RPMI8226 (cell line): ENCODE measurements at regions not wholly inside any gene's neighbourhood (a gene's known extent, or its start where the extent isn't known, plus 50 kb on each side); places are given as distances from the start of the nearest gene placed in this dataset.

Source experiments
- DNase-seq: peaks from one replicate; pipeline ENCODE4 v3.0.0-alpha.2; 2015

DNA sequence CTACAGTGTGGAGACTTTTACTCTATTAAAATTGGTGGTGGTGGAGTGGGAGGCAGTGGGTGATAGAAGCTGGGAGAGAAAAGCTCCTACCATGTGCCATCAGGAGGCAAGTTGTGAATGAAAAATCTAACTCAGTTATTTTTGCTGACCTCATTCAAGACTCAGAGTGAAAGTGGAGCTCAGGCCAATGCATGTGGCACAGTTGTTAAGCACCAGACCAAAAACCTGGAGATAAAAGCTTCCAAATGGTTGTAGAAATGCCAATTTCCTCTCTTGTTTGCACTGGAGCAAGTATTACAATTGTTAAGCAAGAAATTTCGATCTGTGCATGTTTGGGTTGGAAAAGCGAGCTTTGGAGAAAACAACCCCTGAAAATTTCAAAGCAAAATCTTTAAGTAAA, 81.5 kb upstream of the PRICKLE2 start:
- no peak for DNase-seq

DNA sequence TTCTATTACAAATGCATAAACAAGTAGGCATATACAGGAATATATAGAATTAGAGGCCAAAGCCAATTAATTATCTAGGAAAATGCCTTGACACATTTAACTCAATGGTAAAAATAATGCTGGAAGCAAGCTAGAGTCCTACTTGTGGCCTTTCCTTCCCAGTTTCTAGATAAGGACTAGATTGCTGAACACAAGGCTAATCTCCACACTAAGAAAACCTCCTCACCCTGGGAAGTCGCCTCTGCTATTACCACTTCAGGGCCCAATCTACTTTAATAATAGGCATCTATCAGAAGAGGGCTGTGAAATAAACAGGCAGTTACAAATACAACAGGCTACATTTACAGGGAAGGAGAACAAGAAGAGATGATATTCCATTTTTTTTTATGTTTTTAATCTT, 80.5 kb upstream of the PRICKLE2 start:
- DNase-seq = no peak

DNA sequence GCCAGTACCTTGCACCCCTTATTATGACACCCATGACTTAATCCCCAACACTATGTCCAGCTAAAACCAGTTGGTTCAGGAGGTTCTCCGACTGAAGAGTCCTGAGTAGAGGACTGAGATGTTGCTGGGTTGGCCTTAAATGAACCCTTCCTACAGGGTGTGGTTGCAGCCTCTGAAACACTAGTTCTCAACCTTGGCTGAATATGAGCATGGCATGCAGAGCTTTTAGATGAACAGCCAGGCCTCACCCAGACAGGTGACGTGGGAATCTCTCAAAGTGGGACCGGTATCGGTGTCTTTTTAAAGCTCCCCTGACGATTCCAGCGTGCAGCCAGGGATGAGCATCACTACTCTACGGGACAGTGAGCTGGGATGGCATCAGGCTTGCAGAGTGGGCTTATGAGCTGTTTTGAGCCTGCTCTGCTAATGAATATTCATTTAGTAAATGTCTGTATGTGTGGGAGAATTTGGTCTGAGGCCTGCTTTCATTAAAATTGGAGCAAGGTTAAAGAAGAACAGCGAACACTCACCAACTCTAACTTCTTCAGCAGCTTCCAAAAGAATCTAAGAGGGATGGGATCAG, 79.7 kb upstream of the PRICKLE2 start:
- DNase-seq = no peak

DNA sequence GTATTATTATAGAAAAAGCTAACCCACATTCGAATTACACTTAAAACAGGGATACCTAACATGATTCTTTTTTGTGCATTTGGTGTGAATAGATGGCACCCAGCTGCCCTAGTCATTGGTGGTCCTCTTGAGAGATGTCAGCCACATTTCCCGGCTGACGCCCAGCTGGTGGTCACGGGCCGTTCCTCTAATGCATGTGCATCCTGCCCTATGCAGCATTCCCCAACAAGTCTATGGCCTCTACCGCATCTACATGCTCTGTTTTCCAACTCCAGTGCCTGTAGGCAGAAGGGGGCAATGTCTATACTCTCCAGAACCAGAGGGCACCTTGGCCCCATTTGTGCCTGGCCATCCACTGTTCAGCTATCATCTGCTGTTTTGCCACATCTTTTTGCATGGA, 78.6 kb upstream of the PRICKLE2 start:
- DNase-seq = no peak

DNA sequence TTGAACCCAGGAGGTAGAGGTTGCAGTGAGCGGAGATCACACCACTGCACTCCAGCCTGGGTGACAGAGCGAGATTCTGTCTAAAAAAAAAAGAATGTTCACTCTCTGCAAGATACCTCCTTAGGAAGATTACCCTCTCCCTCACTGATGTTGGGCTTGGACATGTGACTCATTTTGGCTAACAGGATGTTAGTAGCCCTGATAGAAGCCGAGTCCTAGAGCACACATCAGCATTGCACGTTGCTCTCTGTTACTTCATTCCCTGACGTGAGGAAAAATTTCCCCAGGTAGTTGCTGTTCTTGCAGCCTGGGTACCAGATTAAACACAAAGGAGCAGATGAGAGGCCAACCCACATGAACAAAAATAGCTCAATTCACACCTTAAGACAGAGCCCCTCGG, 78.1 kb upstream of the PRICKLE2 start:
- no peak for DNase-seq

DNA sequence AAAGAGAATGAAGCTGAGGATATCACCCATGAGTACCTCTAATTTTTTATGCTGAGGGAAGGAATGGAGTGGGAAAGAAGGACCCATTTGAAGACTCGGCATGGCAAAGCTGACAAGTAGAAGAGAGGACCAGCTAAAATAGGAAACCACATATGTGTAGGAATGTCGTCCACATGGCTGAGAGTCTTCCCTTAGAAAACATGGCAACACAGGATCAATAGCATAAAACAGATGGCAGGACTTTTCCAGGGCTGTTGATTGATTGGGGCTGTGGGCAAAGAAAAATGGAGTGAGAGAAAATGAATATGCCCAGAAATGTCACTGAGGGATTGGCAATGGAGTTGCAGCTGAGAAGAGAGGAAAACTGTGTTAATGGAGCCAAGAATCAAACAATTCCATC, 76.2 kb upstream of the PRICKLE2 start:
- DNase-seq = no peak

DNA sequence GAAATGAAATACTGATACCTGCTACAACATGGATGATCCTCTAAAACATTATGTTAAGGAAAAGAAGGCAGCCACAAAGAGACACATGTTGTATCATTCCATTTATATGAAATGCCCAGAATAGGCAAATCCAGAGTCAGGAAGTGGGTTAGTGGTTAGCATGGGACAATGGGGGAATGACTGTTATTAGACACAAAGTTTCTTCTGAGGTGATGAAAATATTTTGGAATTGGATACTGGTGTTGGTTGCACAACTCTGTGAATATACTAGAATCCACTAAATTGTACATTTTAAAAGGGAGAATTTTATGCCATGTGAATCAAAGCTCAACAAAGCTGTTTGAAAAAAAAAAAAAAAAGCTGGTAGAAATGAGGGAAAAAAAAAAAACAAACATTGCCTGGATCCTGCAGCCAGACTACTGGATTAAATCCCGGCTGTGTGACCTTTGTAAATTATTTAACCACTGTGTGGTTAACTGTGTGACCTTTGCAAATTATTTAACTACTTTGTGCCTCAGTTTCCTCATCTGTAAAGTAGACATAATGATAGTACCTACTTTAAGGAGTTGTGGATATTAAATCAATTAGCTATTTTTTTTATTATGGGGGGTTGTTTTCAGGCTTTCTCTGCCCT, 75.6 kb upstream of the PRICKLE2 start:
- DNase-seq = no peak

DNA sequence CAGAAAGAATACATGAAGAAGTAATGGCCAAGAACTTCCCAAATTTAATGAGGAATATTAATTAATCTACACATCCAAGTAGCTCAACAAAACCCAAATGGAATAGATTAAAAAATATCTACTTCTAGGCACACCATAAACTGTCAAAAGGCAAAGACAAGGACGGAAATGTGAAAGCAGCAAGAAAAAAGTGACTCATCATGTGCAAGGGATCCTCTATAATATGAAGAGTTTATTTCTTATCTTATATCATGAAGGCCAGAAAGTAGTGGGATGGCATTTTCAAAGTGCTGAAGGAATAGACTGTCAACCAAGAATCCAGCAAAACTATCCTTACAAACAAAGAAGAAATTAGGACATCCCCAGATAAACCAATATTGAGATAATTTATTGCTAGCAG, 73.9 kb upstream of the PRICKLE2 start:
- DNase-seq = no peak

DNA sequence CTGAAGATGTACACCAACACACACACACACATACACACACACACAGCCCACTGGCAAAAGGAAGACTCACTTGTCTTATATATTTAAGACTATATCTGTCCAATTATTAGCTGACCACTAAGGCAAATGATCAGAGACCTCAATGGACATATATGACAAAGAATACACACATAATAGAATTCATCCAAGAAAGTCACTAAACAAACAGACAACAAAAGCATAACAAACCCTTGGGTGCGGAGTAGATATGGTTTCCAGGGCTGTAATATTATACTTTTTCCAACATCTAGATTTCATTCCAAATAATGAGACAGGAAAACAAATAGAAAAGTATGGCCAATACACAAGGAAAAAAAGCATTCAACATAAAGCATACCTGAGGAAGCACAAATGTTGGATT, 72.3 kb upstream of the PRICKLE2 start:
- no peak for DNase-seq

DNA sequence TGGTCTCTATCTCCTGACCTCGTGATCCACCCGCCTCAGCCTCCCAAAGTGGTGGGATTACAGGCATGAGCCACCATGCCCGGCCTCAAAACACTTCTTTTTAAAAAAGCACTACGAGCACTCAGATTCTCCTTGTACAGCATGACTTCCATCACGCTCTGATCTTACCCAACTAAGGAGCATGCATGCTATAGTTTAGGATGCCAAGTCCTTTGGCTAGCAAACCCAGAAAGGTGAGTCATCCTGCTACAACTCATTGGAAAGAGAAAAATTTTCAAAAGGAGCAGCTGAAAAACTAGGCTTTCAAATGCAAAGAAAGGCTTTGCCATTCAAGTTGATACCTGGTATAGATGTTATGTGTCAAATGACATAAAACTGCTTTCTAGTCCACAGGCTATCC, 70.3 kb upstream of the PRICKLE2 start:
- DNase-seq = no peak

DNA sequence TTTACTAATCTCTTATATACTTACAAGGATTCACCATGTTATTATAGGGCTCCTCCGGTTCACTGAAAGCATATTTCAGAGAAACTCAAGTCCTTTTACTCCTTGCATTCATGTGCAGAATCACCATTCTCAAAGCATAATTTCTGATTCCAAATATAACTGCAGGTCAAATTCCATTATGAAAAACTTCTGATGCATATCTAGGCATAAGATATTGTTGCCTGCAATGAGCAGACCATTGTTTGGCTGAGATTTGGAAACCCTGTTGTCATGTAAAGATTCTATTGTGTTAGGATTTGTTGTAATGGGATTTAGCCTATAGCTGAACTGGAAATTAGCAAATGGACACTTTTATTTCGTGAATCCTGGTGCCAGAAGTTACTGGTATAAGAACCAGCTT, 69.5 kb upstream of the PRICKLE2 start:
- no peak for DNase-seq

DNA sequence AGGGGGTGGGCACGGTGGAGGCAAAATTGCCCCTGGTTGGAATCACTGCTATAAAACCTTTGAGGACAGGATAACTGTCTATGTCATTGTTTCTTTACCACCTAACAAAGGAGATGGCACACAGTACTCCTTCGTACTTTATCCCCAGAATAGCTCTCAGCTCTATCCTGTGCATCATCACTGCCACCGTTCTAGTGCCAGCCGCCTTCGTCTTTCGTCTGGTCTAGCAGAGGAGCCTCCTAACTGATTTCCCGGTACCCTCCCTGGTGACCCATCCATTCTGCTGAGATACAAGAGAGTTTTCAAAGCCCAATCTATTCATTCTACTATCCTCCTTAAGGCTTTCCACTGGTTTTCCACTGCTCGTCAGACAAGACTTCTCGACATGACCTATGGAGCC, 67.9 kb upstream of the PRICKLE2 start:
- no peak for DNase-seq

DNA sequence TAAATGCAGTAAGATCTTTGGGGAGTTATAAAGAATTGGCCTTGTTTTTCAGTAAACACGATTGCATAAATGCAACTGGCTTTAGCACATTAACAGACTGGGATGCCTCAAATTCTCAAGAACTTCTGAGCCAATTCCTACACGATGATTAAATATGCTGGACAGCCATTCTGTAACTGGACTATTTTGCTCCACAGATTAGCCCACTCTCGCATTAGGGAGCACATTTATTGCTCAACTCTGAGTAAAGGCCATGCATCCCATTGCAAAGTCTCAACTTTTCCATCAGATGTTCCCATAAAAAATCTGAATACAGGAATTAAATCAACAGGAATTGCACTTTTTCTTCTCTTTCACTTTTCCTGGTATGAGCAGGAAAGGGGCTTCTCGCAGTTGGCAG, 66.7 kb upstream of the PRICKLE2 start:
- DNase-seq = no peak

DNA sequence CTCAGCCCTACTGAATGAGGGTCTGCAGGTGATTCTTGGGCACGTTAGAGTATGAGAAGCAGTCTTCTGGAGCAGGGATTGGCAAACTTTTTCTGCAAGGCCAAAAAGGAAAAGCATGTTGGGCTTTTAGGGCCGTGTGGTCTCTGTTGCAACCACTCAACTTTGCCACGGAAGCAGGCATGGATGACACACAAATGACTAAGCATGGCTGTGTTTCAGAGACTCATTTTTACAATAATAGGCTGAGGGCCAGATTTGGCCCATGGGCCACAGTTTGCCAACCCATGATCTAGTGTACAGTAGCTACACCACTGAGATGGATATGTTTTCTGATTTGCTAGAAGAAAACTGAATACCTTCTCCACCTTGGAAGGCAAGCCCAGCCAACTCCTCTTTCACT, 66.1 kb upstream of the PRICKLE2 start:
- no peak for DNase-seq

DNA sequence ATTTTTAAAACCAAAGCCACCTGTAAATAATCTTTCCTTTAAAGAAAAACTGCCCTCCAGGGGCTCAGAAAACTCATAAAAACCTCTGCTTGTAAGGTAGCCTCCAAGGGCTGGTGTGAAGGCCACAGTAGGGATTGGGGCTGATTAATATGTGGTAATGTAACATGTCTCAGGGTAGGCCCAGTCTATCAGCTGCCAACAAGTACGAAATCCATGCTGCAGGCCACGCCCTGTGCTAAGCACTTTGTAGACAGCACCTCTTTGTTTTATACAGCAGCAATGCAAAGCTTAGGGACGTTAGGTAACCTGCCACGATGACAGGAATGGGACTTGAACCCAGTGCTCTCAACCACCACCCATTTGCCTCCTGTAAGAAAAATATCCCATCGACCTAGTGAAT, 65.6 kb upstream of the PRICKLE2 start:
- DNase-seq = no peak

DNA sequence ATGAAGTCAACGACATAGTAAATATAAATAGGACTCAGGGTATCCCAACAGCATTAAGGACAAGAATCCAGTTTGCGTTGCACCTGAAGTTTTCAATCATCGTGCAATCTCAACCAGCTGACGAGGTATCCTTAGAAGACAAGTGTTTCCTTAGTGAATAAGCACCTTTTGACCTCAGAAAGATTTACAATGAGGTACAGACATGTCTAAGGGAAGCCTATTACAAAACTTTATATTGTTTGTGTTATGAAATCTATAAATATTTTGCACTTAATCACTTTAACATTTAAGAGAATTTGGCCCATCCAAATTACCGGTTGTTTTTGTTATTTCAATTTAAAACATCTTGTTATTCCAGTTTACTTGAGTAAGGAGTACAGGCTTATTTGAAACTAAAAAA, 64.9 kb upstream of the PRICKLE2 start:
- DNase-seq = no peak

DNA sequence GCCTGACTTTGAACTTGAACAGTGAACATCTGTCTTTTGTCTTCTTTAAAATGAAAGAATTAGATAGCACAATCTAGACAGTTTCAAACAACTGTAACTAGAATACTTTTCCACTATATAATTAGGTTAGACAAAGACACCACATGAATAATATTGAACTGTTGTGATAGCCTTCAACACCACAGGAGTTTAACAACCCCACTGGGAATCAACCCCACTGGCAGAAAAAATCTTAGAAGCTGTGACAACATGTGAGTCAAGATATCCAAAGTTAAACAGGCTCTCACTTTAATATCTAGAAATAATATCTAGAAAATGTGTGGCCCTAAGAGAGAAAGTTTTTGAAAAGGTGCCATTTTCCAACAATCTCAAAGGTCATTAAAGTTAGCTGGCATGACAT, 64.4 kb upstream of the PRICKLE2 start:
- DNase-seq = no peak

DNA sequence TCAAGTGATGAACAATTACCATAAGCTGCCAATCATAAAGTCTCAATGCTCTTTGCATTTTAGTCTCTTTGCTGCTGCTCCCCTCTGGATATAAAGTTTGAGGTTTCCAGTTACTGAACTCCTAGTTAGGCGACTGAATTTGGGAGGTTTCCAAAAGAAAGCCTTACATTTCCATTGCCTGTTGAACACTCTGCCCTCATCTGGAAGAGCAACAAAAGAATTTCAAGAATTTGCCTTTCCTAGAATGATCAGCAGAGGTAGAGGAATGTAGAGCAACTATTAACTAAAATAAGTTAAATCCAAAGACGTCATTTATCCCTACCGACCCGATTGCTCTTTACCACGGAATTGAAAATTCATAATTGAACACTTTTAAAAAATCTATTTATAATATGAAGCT, 53.4 kb upstream of the PRICKLE2 start:
- no peak for DNase-seq

DNA sequence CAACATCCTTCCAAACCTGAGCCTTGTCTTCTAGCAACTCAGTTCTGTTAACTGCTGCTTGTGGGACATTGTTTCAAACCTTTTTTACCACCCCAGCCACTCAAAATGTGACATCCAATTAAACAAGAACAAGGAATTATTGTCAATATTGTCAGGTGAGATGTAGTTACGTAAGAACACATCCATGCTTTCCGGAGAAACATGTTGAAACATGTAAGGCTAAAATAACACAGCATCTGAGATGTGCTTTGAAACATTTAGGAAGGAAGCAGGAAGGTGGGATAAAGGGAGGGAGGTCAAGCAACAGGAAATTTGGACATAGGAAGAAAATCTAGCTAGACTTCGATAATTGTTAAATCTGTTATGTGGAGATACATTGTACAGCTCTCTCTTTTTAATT, 50.9 kb upstream of the PRICKLE2 start:
- DNase-seq = no peak
